ENCODE measurements at regions not wholly inside any gene's neighbourhood (a gene's known extent, or its start where the extent isn't known, plus 50 kb on each side); places are given as distances from the start of the nearest gene placed in this dataset.

DNA sequence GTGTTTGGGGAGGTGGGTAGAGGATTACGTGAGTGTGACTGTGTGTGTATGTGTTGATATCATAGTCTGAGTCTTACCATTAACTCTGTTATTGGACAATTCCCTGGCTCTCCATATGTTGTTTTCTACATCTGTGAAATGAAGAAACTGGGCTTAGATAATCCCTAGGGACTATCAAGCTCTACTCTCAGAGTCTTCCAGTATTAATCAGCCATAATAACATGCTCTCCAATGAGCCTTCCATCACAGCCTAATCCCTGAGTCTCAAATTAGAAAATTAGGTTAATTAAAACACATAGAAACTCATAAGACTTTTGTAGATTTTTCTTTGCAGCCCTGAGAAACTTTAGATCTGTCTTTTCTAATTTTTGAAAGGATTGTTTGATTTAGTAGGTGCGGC lies 404.2 kb upstream of the RARB start:
- H3K4me3 ChIP-seq: no peak overlapping the region
- no peak for DNase-seq (ENCODE audit: low spot score in 2 of 2)
- no peaks in the 10 kb centered on the region for H3K9me3 ChIP-seq
- H3K27me3 ChIP-seq (ENCODE audit: low read depth): no peaks in the 10 kb centered on the region
- in situ Hi-C loops (cut with MboI; ENCODE audit: low sequenced_read_pairs): no loop called here
- H3K36me3 ChIP-seq (replicated peaks): no peaks in the 10 kb centered on the region
- no peaks in the 10 kb centered on the region for H3K4me1 ChIP-seq

DNA sequence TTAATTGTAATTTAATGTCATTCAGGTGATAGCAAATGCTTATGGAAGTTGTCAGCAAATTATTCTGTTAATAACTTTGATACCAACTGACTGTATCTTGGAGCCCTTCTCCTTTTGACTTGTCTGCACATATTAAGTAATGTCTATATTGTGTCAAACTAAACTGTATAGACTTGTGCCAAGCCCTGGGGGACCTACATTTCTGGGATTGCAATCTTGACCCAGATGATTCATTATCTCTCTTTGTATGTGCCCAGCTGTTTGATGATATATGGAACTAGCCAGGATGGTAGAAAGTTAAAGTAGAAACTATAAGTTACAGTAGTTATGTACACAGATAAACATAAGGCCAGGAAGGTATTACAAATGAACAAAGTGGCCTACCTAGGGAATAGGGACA lies 402.8 kb upstream of the RARB start:
- H3K9me3 ChIP-seq: no peaks in the 10 kb centered on the region
- DNase-seq (ENCODE audit: low spot score in 2 of 2): no peak
- in situ Hi-C loops (cut with MboI; ENCODE audit: low sequenced_read_pairs): no loop called here
- no peaks in the 10 kb centered on the region for H3K27me3 ChIP-seq (ENCODE audit: low read depth)
- no peaks in the 10 kb centered on the region for H3K36me3 ChIP-seq (replicated peaks)
- H3K4me1 ChIP-seq: no peaks in the 10 kb centered on the region
- H3K4me3 ChIP-seq: no peak overlapping the region

DNA sequence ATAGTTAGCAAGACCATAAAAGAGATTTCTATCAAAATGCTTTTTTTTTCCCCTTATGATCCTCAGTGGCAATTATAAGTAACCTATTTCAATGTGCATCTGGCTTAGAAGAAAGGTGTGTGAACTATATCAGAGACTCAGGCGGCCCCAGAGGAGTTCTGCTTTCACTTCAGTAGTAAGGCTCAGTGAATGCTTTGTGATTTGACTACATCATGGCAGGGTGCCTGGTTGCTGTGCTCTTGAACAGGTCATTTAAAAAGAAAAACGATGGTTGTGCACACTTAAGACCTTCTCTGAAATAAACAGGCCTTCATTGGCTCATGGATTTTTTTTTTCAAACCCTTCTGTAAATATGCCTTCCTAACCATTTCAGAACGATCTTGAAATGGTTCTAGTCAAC lies 400.4 kb upstream of the RARB start:
- in situ Hi-C loops (cut with MboI; ENCODE audit: low sequenced_read_pairs): no loop called here

DNA sequence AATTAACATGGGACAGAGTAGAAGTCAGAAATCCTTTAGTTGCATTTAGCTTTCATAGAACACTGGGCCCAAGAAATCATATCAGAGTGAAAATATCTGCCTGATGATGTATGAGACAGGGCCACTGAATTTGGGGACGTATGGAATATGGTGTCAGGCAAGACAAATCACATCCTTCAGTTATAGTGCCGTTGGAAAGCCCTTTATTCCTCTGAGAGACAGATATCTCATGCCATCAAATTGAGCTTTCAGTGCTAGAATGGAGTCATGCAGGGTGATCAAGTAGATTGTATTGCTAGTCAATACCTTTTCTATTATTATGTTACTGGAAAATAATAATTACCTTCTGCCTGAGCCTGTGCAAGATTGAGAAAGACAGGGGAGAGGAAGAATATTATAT lies 398.2 kb upstream of the RARB start:
- in situ Hi-C loops (cut with MboI; ENCODE audit: low sequenced_read_pairs): no loop called here
- H3K36me3 ChIP-seq (replicated peaks): no peaks in the 10 kb centered on the region
- DNase-seq (ENCODE audit: low spot score in 2 of 2): no peak

More for the DNA sequence above, 400.4 kb upstream of the RARB start:
- H3K4me1 ChIP-seq: no peaks in the 10 kb centered on the region
- peaks cover 2% of the 10 kb centered on the region; the same call in 1 of the 2 replicates for H3K27me3 ChIP-seq (ENCODE audit: low read depth)
- H3K4me3 ChIP-seq: no peak overlapping the region
- DNase-seq (ENCODE audit: low spot score in 2 of 2): no peak
- H3K9me3 ChIP-seq: no peaks in the 10 kb centered on the region
- H3K36me3 ChIP-seq (replicated peaks): no peaks in the 10 kb centered on the region

DNA sequence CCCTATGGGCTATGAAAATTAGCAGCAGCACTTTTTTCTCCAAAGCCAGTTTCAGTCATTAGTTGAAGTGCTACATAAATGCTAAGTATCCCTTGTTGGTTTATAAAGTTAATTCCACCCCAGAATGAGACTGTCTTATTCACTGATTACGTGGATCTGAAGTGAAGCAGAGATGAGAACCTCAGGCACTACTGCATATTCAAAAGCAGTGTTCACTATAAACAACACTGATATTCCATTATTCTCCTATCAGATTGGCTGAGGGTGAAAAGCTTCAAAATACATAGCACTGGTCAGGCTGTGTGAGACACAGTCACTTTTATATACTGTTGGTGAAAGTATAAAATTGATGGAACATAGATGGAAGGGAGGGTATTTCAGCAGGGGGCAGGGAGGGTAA lies 395.7 kb upstream of the RARB start:
- DNase-seq (ENCODE audit: low spot score in 2 of 2): no peak
- no peaks in the 10 kb centered on the region for H3K4me1 ChIP-seq
- no peaks in the 10 kb centered on the region for H3K9me3 ChIP-seq
- H3K4me3 ChIP-seq: no peak overlapping the region
- H3K36me3 ChIP-seq (replicated peaks): no peaks in the 10 kb centered on the region
- in situ Hi-C loops (cut with MboI; ENCODE audit: low sequenced_read_pairs): no loop called here
- peaks cover 2% of the 10 kb centered on the region; the same call in 1 of the 2 replicates for H3K27me3 ChIP-seq (ENCODE audit: low read depth)

More for the DNA sequence above, 398.2 kb upstream of the RARB start:
- Histone ChIP-seq H3K27me3 (ENCODE audit: low read depth) (peaks cover 2% of the 10 kb centered on the region; the same call in 1 of the 2 replicates), H3K9me3 (no peaks in the 10 kb centered on the region), H3K4me3 (no peak overlapping the region), H3K4me1 (no peaks in the 10 kb centered on the region)

DNA sequence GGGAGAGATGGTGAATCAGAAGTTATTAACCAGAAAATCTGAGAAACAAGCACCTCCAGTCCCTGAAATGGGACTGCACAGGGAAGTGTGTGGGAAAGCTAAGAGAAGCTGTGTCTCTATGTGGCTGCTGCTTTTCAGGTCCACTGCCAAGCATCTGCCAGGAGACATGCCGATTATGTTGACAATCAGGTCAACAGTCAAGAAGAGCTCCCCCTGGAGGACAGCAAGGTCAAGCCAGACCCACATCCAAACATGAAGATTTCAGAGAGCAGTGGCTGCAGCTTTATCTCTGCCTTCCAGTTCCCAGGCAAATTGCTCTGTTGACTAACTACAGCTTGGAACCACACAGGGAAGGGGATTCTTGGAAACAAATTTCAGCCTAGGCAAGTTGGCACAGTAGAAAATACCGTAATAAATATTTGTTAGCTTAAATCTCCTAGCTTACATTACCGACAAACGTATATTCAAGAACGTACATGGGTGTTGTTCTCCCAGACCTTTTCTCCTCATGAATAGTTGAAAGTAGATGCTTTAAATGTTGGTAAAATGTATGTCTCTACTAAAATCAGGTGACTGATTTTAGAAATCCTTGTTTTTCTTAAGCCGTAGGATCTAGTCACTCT lies 394.5 kb upstream of the RARB start:
- in situ Hi-C loops (cut with MboI; ENCODE audit: low sequenced_read_pairs): no loop called here
- Histone ChIP-seq H3K9me3 (no peaks in the 10 kb centered on the region), H3K36me3 (replicated peaks) (no peaks in the 10 kb centered on the region), H3K27me3 (ENCODE audit: low read depth) (peaks cover 2% of the 10 kb centered on the region; the same call in 1 of the 2 replicates), H3K4me1 (no peaks in the 10 kb centered on the region), H3K4me3 (no peak overlapping the region)
- peak; percentile 60 to 71 for DNase-seq (ENCODE audit: low spot score in 2 of 2)

DNA sequence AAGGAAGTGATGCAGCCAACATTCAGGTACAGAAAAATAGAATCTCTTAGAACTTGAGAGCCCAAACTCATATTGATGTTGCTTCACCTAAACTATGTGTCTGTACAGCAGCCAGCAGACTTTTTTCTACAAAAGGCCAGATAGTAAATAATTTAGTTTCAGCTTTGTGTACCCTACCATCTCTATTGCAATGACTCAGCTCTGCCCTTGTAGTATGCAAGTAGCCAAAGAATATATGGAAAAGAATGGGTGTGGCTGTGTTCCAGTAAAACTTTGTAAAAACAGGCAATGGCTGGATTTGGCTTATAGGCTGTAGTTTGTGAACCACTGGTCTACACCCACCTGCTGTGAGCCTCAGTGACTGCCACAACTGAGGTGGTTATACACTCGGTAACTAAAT lies 392.5 kb upstream of the RARB start:
- no peak for DNase-seq (ENCODE audit: low spot score in 2 of 2)
- Histone ChIP-seq H3K4me3 (no peak overlapping the region), H3K4me1 (no peaks in the 10 kb centered on the region), H3K9me3 (no peaks in the 10 kb centered on the region), H3K27me3 (ENCODE audit: low read depth) (peaks cover 2% of the 10 kb centered on the region; the same call in 1 of the 2 replicates), H3K36me3 (replicated peaks) (no peaks in the 10 kb centered on the region)
- in situ Hi-C loops (cut with MboI; ENCODE audit: low sequenced_read_pairs): no loop called here

DNA sequence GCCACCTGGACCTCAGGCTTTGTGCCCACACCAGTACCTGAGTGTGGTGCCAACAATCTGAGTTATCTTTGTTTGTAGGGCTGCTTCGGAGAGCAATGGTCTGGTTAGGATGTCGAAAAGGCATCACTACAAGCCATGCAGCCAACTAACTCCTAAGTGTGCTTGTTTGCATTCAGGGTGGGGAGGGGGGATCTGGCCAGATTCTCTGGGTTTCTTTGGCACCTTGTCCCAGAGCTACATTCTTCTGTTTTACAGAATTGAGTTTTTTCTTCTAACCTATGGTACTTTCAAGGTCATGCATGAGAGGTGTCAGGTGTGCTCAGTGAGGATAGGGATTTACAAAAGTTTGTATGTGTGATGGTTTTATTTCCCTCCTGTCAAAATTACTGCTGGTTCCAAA lies 391.4 kb upstream of the RARB start:
- in situ Hi-C loops (cut with MboI; ENCODE audit: low sequenced_read_pairs): no loop called here
- no peak overlapping the region for H3K4me3 ChIP-seq
- no peaks in the 10 kb centered on the region for H3K9me3 ChIP-seq
- no peaks in the 10 kb centered on the region for H3K36me3 ChIP-seq (replicated peaks)
- no peak for DNase-seq (ENCODE audit: low spot score in 2 of 2)
- peaks cover 2% of the 10 kb centered on the region; the same call in 1 of the 2 replicates for H3K27me3 ChIP-seq (ENCODE audit: low read depth)
- no peaks in the 10 kb centered on the region for H3K4me1 ChIP-seq

DNA sequence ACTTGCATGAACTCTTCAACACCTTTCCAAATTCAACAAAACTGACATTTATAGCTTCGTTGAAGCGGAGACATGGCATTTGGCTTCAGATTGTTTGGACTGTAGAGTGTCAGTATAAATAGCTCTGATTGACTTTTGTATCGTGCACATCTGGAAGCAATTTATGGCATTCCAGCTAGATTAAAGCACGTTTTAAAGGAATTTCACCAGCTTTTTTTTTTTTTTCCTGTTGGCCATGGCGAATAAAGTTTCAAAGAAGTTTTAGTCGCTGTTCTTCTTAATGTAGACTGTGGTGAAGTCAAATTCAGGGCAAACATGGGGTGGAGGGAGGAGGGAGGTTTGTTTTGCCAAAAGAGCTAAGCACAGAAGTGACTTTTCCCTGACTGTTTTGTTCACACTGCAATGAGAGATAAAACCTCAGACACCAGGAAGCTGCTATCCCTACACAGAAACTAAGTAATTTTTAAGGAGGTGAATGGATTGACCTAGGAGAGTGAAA lies 391.0 kb upstream of the RARB start:
- no peaks in the 10 kb centered on the region for H3K4me1 ChIP-seq
- no peaks in the 10 kb centered on the region for H3K36me3 ChIP-seq (replicated peaks)
- no peaks in the 10 kb centered on the region for H3K9me3 ChIP-seq
- no peak overlapping the region for H3K4me3 ChIP-seq
- in situ Hi-C loops (cut with MboI; ENCODE audit: low sequenced_read_pairs): no loop called here
- H3K27me3 ChIP-seq (ENCODE audit: low read depth): peaks cover 2% of the 10 kb centered on the region; the same call in 1 of the 2 replicates
- DNase-seq (ENCODE audit: low spot score in 2 of 2): no peak

DNA sequence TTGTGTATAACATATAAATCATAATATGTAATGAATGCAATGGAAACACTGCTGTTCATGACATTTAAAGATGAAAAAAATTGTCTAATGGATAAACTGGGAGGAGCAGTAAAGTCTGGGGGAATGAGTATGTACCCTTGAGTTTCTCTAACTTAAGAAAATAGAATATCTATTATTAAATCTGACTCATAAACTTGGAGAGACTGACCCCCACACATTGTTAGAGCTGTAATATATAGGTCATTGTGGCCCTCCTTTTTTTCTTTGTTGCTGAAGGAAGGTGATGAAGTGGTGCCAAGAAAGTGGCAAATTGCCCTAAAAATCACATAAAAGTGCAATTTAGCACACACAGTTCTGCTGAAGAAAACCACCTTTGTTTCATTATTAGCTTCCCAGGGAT lies 389.8 kb upstream of the RARB start:
- DNase-seq (ENCODE audit: low spot score in 2 of 2): no peak
- in situ Hi-C loops (cut with MboI; ENCODE audit: low sequenced_read_pairs): no loop called here

DNA sequence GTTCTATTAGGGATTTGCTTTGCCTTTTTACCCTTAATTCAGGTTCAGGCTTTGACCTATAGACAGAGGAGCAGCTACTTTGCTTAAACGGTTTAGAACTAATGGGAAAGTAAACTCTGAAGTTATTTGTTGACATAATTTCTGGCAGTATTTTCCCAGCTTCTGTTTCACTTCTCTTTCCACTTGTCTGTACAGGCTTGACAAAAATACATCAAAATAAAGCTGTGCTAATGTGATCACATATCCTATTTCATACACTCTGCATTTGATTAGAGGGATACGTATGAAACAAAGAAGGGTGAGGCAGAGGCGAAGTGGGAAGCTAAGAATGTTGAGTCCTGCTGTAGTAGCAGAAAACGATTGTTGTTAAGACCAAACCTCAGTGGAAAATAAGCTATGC lies 389.1 kb upstream of the RARB start:
- no peak overlapping the region for H3K4me3 ChIP-seq
- no peak for DNase-seq (ENCODE audit: low spot score in 2 of 2)
- in situ Hi-C loops (cut with MboI; ENCODE audit: low sequenced_read_pairs): no loop called here
- no peaks in the 10 kb centered on the region for H3K9me3 ChIP-seq
- H3K4me1 ChIP-seq: no peaks in the 10 kb centered on the region
- no peaks in the 10 kb centered on the region for H3K27me3 ChIP-seq (ENCODE audit: low read depth)
- H3K36me3 ChIP-seq (replicated peaks): no peaks in the 10 kb centered on the region

More for the DNA sequence above, 389.8 kb upstream of the RARB start:
- H3K9me3 ChIP-seq: no peaks in the 10 kb centered on the region
- H3K27me3 ChIP-seq (ENCODE audit: low read depth): no peaks in the 10 kb centered on the region
- H3K4me1 ChIP-seq: no peaks in the 10 kb centered on the region
- H3K4me3 ChIP-seq: no peak overlapping the region
- no peaks in the 10 kb centered on the region for H3K36me3 ChIP-seq (replicated peaks)

DNA sequence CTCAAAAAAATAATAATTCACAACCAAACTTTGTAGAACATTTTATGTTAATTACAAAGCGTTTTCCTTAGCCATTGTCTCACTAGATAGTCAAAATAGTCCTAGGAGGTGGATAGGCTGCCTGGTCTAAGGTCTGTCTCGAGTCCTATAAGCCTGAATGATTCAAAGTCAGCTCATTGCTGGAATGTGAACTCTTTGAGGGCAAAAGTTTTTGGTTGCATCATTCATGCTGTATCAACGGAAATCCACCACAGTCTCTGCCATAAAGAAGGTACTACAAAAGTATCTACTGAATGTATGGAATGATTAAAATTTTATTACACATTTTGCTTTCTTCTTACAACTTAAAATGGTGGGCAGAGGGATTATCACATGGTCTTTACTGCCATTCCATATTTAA lies 387.3 kb upstream of the RARB start:
- H3K4me1 ChIP-seq: no peaks in the 10 kb centered on the region
- no peaks in the 10 kb centered on the region for H3K36me3 ChIP-seq (replicated peaks)
- no peak for DNase-seq (ENCODE audit: low spot score in 2 of 2)
- no peaks in the 10 kb centered on the region for H3K27me3 ChIP-seq (ENCODE audit: low read depth)
- in situ Hi-C loops (cut with MboI; ENCODE audit: low sequenced_read_pairs): no loop called here
- H3K9me3 ChIP-seq: no peaks in the 10 kb centered on the region
- H3K4me3 ChIP-seq: no peak overlapping the region

DNA sequence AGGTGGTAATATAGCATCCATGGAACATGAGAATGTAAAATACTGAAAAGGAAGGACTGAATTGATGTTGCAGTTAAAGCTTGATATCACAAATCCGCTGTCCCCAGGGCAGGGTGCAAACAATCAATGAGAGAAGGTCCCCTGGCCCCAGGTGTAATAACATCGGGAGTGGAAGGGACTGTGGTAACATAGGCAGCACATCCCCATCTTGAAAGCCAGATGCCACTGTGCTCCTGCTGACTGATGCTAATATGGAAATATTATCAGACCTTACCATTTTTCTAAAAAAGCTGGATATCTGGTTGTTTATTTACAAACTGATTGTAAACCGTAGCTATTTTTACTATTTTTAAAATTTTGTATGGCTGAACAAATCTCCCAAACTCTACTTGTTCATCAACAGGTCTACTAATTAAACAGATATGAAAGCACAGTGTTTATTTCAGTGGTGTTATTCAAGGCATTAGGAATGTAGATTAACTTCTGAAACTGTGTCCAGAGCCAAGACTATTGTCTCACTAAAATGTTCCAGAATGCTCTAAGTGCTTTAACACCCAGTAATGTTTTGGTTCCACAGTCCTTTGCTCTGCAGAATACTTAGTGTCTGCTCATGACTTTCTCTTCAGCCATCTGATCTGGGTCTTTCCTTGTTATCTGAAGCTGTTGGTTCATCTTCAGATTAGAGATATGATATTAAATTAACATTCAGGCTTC lies 386.0 kb upstream of the RARB start:
- Histone ChIP-seq H3K36me3 (replicated peaks) (no peaks in the 10 kb centered on the region), H3K4me3 (no peak overlapping the region), H3K4me1 (peaks cover under 1% of the 10 kb centered on the region; the same call in 1 of the 2 replicates), H3K9me3 (no peaks in the 10 kb centered on the region), H3K27me3 (ENCODE audit: low read depth) (no peaks in the 10 kb centered on the region)
- in situ Hi-C loops (cut with MboI; ENCODE audit: low sequenced_read_pairs): no loop called here
- no peak for DNase-seq (ENCODE audit: low spot score in 2 of 2)

DNA sequence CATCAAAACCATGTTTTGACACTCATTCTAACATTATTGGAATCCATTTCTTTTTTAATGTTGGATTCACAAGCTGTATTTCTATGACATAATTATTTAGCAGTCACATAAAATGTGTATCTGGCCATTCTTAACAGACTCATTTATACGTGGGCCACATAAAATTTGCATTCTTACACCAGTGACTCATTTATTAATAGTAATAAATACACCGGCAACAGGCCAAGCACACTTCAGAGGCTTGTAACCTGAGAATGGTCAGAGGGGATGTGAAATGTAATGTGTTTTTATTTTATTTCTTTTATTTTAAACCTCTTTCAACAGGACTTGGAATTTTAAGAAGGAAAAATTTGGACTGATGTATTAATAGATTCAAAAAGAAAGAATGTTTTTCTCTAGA lies 384.9 kb upstream of the RARB start:
- Histone ChIP-seq H3K4me1 (peaks cover 5% of the 10 kb centered on the region; the same call in 1 of the 2 replicates), H3K36me3 (replicated peaks) (no peaks in the 10 kb centered on the region), H3K4me3 (no peak overlapping the region), H3K9me3 (no peaks in the 10 kb centered on the region), H3K27me3 (ENCODE audit: low read depth) (no peaks in the 10 kb centered on the region)
- DNase-seq (ENCODE audit: low spot score in 2 of 2): no peak
- in situ Hi-C loops (cut with MboI; ENCODE audit: low sequenced_read_pairs): no loop called here
